Stimulated activated CD8-positive, alpha-beta memory T cell treated with anti-CD3 and anti-CD28 coated beads, Interleukin-2, amount 100 ng/mL, for 48 hours (primary cell): ENCODE measurements at regions not wholly inside any gene's neighbourhood (a gene's known extent, or its start where the extent isn't known, plus 50 kb on each side); places are given as distances from the start of the nearest gene placed in this dataset.

Source experiments
- DNase-seq, 2 donors: peaks; one replicate each; pipeline ENCODE4 v3.0.0-alpha.2; 2020; ENCODE audit warnings: low read depth in 2 of 2

DNA sequence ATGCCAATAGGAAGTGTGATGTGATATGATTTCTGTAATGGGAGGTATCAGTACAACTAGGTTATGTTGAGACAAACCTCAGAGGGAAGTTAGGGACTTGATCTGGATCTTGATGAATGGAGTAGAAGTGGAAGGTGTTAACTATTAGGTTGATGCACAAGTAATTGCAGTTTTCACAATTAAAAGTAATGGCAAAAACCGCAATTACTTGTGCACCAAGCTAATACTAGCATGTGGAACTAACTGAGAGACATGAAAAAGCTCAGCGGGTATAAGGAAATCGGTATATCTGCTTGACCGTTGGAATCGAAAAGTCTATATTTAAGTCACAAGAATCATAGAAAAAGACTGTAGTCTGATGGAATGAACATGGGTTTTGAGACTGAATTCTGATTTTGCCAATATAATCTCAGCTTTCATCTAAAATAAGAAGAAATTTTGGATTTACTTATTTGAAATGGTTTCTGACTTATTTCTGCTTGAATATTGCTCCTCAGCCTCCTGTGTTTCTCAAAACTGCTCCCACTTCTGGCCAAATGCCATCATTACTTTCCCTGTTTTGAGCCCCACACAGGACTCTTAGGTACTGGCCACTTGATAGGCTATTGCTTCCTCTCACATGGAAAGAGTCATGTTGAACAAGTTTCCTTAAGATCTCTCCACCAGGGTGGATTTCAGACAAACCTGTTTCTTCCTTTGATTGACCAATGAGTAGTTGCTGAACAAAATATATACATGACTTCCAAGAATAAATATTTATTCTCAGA lies 271.5 kb upstream of the COL8A1 start:
- no peak for DNase-seq

DNA sequence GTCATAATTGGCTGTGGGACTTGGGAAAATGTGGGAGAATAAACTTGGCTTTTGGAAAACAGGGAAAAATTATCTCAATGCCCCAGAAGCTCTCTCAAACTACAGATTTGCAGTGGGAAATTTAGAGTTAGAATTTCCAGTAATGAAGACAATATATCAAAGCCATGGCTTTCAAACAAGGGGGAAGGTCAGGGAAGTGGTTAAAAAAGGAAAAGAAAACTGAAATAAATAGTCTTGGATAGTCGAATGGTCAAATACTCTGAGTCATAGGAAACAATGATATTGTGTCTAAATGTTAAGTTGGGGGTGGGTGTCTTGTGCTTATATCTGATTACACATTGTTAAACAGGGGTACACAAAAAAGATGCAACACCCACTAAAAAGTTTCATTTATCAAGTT lies 272.4 kb upstream of the COL8A1 start:
- no peak for DNase-seq

DNA sequence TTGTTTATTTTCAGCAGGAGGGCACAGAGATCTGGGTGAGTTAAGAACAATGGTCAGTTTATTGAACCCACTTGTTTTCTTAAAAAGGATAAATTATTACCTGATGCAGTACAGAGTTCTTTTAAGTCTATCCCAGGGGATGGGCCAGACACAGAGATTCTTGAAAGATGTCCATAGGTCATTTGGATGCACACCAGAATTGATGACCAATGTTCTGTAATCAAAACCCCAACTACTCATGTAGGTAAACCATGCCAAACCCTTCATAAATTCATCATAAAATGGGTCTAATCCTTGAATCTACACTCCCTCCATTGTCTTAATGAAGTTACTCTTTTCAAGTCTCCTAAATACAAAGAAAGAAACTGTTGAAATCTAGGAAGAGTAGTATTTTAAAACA lies 273.0 kb upstream of the COL8A1 start:
- no peak for DNase-seq

DNA sequence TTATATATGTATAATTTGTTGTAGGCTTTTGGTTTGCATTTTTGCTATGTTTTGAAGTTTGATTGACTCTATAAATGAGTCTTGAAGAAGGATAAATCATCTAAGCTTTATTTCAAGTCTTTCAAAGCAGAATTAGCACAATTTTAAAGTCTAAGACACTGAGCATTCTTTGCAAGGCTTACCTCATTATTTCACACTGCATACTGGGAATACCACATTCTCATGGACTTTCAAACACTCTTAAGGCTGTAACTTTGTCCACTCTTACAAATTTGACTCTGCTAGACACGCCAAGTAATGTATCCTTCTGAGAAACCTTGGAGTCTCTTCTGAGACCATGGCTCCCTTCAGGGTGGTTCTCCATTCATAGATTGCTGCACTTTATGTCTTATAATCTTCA lies 281.3 kb upstream of the COL8A1 start:
- DNase-seq = no peak

DNA sequence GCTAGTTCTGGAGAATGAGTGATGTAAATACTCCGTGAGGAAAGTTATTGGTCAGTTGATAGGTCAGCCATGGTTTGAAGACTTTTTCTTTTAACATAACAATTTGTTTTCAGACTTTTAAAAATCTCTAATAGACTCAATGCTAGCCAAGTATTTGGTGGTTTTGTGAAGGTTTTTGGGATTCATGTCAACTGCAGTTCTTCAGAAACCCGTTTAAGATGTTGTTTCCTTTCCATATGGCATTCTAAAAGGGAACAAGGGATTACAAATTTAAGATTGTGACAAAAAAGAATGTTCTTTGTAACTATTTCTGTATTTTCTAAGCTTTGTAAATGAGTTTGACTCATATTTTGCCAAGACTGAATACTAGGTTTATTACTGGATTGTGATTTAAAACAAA lies 281.7 kb upstream of the COL8A1 start:
- no peak for DNase-seq

DNA sequence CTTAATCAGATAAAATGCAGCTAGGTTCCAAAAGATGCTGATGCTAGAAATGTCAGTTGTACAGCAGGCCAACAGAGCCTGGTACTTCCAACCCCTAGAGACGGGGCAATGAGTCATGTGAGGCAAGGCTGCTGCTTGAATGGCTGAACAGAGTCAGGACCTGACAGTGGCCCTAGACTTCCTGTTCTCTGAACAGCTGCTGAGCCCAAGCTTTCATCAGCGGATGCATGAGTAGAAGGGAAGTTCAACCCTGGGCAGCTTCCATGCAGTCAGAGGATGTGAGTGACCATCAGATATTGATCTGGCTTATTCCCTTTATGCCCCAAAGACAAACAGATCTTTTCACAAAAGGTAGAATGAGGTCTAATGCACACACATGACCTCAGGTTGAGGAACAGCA lies 282.9 kb upstream of the COL8A1 start:
- no peak for DNase-seq

DNA sequence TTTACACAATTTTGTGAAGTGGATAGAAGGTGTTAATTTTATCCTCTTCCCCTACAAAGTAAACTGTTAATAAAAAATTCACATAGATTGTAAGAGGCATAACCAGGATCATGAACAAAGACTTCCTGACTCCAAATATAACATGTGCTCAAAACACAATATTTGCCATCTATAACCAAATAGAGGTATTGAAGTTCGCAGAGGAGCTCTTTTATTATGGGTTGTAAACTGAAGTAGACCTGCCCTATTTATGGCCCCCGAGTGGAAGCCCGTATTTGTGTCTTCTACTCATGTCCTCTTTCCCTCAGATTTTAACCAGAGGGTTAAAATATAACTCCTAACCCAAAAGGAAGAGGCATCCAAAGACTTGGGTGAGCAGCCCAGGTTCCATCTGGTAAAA lies 285.6 kb upstream of the COL8A1 start:
- no peak for DNase-seq

DNA sequence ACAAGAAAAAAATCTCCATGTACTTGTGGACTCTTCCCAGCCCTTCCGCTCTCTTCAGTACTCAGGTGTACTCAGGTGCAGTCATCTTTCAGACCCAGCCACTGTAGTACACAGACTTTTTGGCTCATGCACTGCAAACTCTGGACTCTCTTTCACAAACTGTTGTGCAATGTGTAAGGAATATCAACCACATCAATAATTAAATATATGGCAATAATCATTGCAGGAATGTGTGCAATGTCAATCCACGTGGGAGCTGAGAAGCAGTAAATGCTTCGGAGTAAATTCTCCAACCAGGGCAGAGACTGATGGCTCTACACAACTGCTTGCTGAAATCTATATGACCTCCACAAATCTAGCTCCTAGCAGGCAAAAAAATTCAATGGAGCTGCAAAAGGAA lies 287.3 kb upstream of the COL8A1 start:
- DNase-seq = no peak

DNA sequence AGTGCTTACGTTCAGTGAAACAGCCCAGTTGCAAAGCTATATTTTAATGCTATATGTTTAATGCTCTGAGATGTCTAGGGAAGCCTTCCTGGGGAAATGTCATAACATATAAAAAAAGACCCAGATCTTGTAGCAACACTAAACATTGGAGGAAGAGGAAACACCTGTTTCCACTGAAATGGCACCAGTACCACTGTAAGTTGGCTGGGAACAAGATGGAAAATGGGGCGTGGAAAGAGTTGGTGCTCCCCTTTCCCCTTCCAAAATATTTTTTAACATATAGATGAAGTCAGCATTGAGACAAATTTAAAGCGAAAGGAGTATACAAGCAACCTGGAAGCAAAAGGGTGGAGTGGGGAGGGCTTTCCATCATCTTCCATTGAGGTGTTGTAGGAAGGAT lies 289.9 kb upstream of the COL8A1 start:
- no peak for DNase-seq

DNA sequence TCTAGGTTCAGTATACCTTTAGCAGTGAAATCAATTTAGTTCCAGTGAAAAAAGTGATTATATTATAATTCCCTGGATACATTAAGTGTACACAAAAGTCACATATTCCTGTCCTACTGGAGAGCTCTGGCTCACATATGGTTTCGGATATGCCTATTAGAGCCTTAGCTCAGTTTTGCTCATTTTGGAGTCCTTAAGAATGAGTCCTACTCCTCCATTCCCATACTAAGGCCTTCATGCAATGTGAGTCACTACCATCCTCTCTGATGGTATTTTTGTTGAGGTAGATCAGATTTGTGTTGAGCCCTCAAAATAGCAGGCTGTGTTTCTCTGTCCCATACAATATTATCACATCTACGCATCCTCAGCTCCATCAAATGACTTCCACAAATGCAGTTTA lies 294.2 kb upstream of the COL8A1 start:
- DNase-seq = no peak

DNA sequence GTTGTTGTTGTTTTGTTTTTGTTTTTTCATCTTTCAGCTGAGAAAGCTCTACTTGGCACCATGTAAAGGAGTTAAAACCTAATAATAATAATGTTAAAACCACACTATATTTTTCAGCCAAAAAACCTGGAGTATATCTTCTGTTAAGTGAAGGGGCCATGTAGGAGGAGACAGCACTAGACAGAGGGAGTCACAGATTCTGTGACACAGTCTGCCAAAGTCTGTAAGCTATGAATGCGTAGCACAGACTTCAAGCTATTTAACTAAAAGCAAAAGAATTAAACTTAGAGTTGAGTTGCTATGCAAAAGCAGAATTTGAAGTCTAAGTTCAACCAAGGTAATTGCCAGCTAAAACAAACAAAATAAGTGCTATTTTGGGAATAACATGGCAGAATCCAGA lies 296.0 kb upstream of the COL8A1 start:
- no peak for DNase-seq

DNA sequence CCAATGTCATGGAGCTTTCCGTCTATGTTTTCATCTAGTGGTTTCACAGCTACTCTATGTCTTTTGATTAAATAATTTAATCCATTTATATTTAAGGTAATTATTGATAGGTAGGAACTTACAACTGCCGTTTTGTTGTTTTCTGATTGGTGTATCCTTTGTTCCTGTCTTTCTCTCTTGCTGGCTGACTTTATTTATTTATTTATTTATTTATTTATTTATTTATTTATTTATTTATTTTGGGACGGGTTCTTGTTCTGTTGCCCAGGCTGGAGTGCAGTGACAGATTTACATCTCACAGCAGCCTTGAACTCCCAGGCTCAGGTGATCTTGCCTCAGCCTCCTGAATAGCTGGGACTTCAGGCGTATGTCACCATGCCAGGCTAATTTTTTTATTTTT lies 299.2 kb upstream of the COL8A1 start:
- DNase-seq = no peak

DNA sequence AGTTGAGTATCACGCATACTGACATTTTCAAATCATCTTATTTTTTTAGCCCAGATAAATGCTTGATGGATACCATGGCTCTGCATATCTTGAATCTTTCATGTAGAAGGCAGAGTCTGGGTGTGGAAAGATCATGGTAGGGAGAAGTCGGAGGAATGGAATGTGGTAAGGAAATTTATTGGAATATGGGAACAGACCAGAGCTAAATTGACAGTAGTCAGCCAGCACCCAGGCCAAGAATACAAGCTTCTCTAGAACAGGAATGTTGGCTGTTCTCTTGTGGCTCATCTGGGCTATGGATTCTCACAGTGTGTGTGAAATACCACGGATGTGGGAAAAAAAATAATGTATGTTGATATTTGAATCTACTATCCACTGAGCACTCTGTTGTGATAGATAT lies 305.7 kb upstream of the COL8A1 start:
- DNase-seq = no peak

DNA sequence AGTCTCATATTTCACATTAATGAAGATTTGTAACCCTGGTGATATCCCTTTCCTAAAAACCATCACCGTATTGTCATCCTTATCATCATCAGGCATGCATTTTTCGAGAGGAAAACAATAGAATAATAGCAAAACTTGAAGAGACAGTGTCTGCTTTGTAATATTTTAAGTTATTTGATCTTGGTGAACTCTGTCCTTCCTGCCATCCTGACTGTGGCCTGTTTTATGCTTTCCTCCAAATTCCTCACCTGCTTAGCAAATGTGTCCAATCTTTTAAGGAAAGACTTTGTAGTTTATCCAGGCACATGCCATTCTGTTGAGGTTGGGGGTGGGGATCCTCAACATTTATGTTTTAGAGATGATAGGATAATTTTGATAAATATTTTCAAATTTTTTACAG lies 306.1 kb upstream of the COL8A1 start:
- no peak for DNase-seq

DNA sequence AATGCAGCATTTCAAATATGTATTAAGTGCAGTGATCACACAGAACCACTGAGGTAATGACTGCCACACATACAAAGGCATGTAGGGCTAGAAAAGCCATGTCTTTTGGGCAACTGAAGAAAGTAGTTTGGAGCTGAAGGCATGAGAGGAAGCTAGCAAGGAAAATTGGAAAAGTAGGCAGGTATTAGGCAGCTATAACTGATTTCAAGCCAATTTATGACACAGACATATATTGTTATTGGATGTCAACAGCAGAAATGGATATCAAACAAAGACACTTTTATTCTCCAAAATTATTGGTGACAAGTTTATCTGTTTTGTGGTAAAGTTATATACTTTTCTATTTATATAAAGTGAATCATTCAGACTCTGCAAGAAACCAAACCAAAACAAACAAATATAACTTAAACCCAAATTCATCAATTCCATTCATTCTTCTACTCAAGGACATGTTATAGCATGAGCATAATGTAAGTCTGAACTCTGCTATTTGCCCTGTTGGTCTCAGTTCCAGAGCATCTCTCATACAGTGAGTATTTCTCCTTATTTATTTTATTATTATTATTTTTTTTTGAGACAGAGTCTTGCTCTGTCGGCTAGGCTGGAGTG lies 307.4 kb upstream of the COL8A1 start:
- no peak for DNase-seq

DNA sequence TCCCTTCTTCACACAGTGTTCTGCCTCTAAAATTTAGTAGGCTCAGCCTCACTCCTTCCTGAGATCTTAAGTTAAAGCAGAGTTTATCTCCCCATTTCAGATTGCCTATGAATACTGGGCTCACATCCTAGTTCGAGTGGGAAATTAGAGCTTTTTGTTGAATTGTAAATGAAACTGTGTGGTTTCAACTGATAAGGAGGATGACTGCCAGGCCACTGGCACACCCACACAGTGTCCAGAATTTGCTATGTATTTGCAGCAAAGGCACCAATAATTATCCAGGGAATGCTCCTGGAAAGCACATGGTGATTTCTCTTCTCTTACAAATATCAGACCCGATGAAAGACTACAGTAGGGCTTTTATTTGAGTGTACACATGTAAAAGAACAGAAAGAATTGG lies 308.1 kb upstream of the COL8A1 start:
- no peak for DNase-seq

DNA sequence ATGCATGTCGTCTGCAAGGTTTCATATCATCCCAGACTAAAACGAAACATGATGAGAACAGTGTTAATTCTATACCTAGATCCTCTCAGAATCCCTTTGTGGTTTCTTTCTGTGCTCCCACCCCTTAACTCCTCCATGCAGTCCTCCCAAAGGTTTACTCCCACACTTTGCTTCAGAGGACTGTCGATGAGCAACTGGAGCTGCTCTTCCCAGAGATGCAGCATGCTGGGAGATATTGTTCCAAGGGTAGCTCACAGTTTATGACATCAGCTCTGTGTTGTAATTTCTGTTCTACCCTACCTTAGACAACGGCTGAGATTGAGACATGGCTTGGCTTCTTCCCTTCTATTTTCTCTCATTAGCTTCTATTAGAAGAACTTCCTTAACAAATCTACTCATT lies 313.0 kb upstream of the COL8A1 start:
- DNase-seq = no peak

DNA sequence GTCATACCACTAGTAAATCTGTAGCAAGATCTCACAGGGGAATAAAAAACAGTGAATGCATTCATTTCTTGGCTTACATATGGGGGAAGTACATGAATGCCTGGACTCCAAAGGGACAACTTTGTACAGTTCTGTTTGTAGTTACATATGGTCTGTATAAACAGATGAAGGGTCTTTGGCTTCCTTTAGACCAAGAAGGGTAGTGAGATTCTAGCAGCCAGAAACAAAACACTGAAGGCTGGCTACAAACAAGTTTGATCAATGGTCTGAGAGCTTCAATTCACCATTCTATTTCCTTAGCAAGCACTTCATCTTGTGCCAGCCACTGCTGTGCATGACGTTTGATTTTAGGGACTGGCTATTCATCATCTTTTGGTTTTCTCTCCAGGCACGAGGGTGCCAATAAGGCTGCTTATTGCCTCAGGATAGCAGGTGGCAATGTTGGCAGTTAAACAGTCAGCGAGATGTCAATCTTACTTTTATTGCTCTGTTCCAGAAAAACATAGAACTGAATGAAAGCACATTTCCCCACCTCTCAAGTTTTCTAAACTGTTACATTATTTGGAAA lies 313.7 kb upstream of the COL8A1 start:
- DNase-seq = no peak

DNA sequence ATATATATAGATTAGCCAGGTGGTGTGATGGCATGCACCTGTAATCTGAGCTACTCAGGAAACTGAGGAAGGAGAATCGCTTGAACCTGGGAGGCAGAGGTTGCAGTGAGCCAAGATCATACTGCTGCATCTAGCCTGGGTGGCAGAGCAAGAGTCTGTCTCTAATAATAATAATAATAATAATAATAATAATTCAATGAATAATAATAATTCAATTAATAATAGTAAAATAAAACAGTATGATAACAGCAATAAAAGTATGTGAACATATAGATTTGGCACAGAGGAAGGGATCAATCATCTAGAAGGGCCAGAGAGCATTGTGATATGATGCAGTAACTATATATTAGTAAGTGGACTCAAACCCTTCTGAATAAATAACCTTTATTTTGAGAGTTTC lies 314.5 kb upstream of the COL8A1 start:
- no peak for DNase-seq

DNA sequence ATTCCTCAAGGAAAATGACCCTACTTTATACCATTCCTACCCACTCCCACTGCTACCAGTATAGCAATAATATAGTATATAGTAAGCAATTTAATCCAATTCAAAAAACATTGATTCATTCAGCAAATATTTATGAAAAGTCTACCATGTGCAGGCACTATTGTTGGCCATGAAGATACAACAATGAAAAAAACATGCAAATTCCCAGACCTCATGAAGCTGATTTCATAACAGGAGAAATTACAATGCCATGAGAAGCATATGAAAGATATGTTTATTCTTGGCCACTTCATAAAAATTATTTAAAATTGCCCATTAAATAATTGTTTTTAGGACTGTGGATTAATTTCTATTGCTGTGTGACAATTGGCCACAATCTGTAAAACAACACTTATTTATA lies 315.8 kb upstream of the COL8A1 start:
- no peak for DNase-seq

DNA sequence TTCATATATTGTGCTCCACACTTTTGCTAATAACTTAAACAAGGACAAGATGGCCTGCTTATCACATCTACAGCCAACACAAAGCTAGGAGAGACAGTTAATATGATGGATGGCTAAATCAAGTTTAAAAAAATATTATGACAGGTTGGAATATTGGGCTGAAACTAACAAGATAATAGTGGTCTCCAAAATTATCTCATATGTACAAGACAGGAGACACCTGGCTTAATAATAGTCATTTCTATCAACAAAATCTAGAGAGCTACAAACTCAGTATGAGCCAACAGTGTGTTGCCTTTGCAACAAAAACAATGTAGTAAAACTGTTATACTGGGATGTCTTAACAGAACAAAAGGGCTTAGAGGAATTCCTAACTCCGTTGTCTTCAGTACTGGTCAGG lies 317.1 kb upstream of the COL8A1 start:
- DNase-seq = no peak

DNA sequence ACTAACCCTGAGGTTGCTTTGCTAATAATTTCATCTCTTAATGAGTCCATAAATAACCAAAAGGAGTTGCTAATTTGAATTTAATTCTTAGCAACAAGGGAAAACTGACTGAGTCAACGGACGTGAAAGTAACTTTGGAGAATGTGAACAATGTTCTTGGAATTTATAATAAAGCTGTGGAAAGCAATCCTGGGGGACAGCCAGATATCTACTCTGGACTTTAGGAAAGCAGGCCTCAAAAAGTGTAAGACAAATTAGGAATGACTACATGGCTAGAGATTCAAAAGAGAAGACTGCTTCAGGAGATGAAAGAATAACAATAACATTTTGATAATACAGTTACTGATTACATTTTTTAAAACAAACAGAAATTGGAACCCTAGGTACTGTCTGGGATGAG lies 318.4 kb upstream of the COL8A1 start:
- no peak for DNase-seq

DNA sequence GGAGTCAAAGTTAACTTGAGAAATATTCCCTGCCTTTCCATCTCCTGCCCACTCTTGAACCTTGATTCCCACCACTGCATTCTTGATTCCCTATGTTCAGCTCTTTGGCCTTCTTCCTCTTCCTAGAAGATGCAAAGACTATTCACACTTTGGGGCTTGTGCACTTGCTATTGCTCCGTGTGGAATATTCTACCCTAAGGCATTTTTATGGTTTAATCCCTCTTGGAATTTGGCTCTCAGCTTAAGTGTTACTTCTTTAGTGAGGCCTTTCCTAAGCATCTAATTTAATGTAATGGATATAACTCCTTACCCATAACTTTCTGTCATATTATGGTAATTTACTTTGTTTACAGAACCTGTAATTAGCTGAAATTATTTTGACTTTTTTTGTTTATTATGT lies 318.9 kb upstream of the COL8A1 start:
- no peak for DNase-seq

DNA sequence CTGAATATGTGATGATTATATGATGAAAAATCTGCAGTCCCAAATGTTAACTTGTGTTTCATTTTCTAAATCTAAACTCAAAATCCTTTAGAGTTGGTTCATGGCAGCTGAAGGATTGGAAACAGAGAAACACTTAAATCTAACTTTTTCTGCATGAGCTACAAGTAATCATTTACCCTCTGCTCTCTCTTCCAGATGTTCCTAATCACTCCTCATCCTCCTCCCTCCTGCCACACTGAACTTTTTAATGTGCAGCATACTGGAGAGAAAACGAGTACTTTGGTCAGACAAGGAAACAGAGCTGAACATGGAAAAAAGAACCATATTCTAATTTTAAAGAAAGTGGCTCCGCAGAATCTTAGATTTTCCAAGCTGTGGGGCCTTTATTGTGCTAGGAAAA lies 321.2 kb upstream of the COL8A1 start:
- DNase-seq = no peak
